ENCODE measurements at regions not wholly inside any gene's neighbourhood (a gene's known extent, or its start where the extent isn't known, plus 50 kb on each side); places are given as distances from the start of the nearest gene placed in this dataset.

- H3K9me3 ChIP-seq (ENCODE audit: insufficient read depth, low read length) = 0 out of 2 replicates have a peak, but pooled peaks cover 4% of the 10 kb centered on the region
- no peak overlapping the region for H3K9ac ChIP-seq (ENCODE audit: insufficient read length, low read depth)
Observed at GRCh38 chr13:47069133-47069532, 172.3 kb upstream of the HTR2A start.

GRCh38 chr13:47067306-47067705 lies 170.5 kb upstream of the HTR2A start:
- DNase-seq (ENCODE audit: low read depth, low spot score) = no peak
- Histone ChIP-seq H3K36me3 (ENCODE audit: insufficient read depth, insufficient read length, low read length) (no peaks in the 10 kb centered on the region), H3K4me1 (ENCODE audit: insufficient read depth, insufficient read length) (no peaks in the 10 kb centered on the region), H3K9ac (ENCODE audit: insufficient read length, low read depth) (no peak overlapping the region), H3K9me3 (ENCODE audit: insufficient read depth, low read length) (0 out of 2 replicates have a peak, but pooled peaks cover 8% of the 10 kb centered on the region), H3K4me3 (ENCODE audit: insufficient read length, low read depth) (no peak overlapping the region), H3K27me3 (ENCODE audit: insufficient read depth, insufficient read length) (no peaks in the 10 kb centered on the region)
- no peak for TF ChIP-seq YY1 (IDR thresholded peaks at IDR 0.05; ENCODE audit: insufficient read depth, insufficient read length)
- TF ChIP-seq ZNF274 (IDR thresholded peaks at IDR 0.05; ENCODE audit: low read depth, low read length) = no peak
- TF ChIP-seq SUZ12 (IDR thresholded peaks at IDR 0.05; ENCODE audit: extremely low read depth, insufficient read depth, insufficient read length) = no peak

More at GRCh38 chr13:47069133-47069532, 172.3 kb upstream of the HTR2A start:
- no peaks in the 10 kb centered on the region for H3K36me3 ChIP-seq (ENCODE audit: insufficient read depth, insufficient read length, low read length)
- no peak overlapping the region for H3K4me3 ChIP-seq (ENCODE audit: insufficient read length, low read depth)
- no peaks in the 10 kb centered on the region for H3K4me1 ChIP-seq (ENCODE audit: insufficient read depth, insufficient read length)
- no peaks in the 10 kb centered on the region for H3K27me3 ChIP-seq (ENCODE audit: insufficient read depth, insufficient read length)
- TF ChIP-seq YY1 (IDR thresholded peaks at IDR 0.05; ENCODE audit: insufficient read depth, insufficient read length) (no peak), ZNF274 (IDR thresholded peaks at IDR 0.05; ENCODE audit: low read depth, low read length) (no peak), SUZ12 (IDR thresholded peaks at IDR 0.05; ENCODE audit: extremely low read depth, insufficient read depth, insufficient read length) (no peak)
- DNase-seq (ENCODE audit: low read depth, low spot score) = no peak

GRCh38 chr13:47066226-47066625 lies 169.4 kb upstream of the HTR2A start:
- no peaks in the 10 kb centered on the region for H3K36me3 ChIP-seq (ENCODE audit: insufficient read depth, insufficient read length, low read length)
- no peak for TF ChIP-seq ZNF274 (IDR thresholded peaks at IDR 0.05; ENCODE audit: low read depth, low read length)
- no peak for TF ChIP-seq YY1 (IDR thresholded peaks at IDR 0.05; ENCODE audit: insufficient read depth, insufficient read length)
- no peak for TF ChIP-seq SUZ12 (IDR thresholded peaks at IDR 0.05; ENCODE audit: extremely low read depth, insufficient read depth, insufficient read length)

GRCh38 chr13:47064381-47064780 lies 167.5 kb upstream of the HTR2A start:
- H3K36me3 ChIP-seq (ENCODE audit: insufficient read depth, insufficient read length, low read length) = no peaks in the 10 kb centered on the region
- H3K4me1 ChIP-seq (ENCODE audit: insufficient read depth, insufficient read length) = no peaks in the 10 kb centered on the region
- H3K27me3 ChIP-seq (ENCODE audit: insufficient read depth, insufficient read length) = no peaks in the 10 kb centered on the region
- no peak for DNase-seq (ENCODE audit: low read depth, low spot score)
- TF ChIP-seq YY1 (IDR thresholded peaks at IDR 0.05; ENCODE audit: insufficient read depth, insufficient read length) (no peak), SUZ12 (IDR thresholded peaks at IDR 0.05; ENCODE audit: extremely low read depth, insufficient read depth, insufficient read length) (no peak), ZNF274 (IDR thresholded peaks at IDR 0.05; ENCODE audit: low read depth, low read length) (no peak)
- no peak overlapping the region for H3K4me3 ChIP-seq (ENCODE audit: insufficient read length, low read depth)
- no peak overlapping the region for H3K9ac ChIP-seq (ENCODE audit: insufficient read length, low read depth)
- H3K9me3 ChIP-seq (ENCODE audit: insufficient read depth, low read length) = peaks cover 8% of the 10 kb centered on the region; the same call in 1 of the 2 replicates

More at GRCh38 chr13:47066226-47066625, 169.4 kb upstream of the HTR2A start:
- Histone ChIP-seq H3K4me3 (ENCODE audit: insufficient read length, low read depth) (no peak overlapping the region), H3K4me1 (ENCODE audit: insufficient read depth, insufficient read length) (no peaks in the 10 kb centered on the region), H3K9me3 (ENCODE audit: insufficient read depth, low read length) (0 out of 2 replicates have a peak, but pooled peaks cover 8% of the 10 kb centered on the region), H3K9ac (ENCODE audit: insufficient read length, low read depth) (no peak overlapping the region), H3K27me3 (ENCODE audit: insufficient read depth, insufficient read length) (no peaks in the 10 kb centered on the region)
- DNase-seq (ENCODE audit: low read depth, low spot score) = no peak

GRCh38 chr13:47049276-47049989 lies 152.6 kb upstream of the HTR2A start:
- DNase-seq (ENCODE audit: low read depth, low spot score) = no peak
- no peak for TF ChIP-seq ZNF274 (IDR thresholded peaks at IDR 0.05; ENCODE audit: low read depth, low read length)
- TF ChIP-seq YY1 (IDR thresholded peaks at IDR 0.05; ENCODE audit: insufficient read depth, insufficient read length) = no peak
- TF ChIP-seq SUZ12 (IDR thresholded peaks at IDR 0.05; ENCODE audit: extremely low read depth, insufficient read depth, insufficient read length) = no peak
- H3K4me1 ChIP-seq (ENCODE audit: insufficient read depth, insufficient read length) = no peaks in the 10 kb centered on the region

GRCh38 chr13:47046706-47047105 lies 149.9 kb upstream of the HTR2A start:
- no peak for TF ChIP-seq YY1 (IDR thresholded peaks at IDR 0.05; ENCODE audit: insufficient read depth, insufficient read length)
- TF ChIP-seq ZNF274 (IDR thresholded peaks at IDR 0.05; ENCODE audit: low read depth, low read length) = no peak
- TF ChIP-seq SUZ12 (IDR thresholded peaks at IDR 0.05; ENCODE audit: extremely low read depth, insufficient read depth, insufficient read length) = no peak
- H3K4me1 ChIP-seq (ENCODE audit: insufficient read depth, insufficient read length) = no peaks in the 10 kb centered on the region
- H3K27me3 ChIP-seq (ENCODE audit: insufficient read depth, insufficient read length) = no peaks in the 10 kb centered on the region
- H3K9me3 ChIP-seq (ENCODE audit: insufficient read depth, low read length) = no peaks in the 10 kb centered on the region
- no peak overlapping the region for H3K4me3 ChIP-seq (ENCODE audit: insufficient read length, low read depth)
- H3K9ac ChIP-seq (ENCODE audit: insufficient read length, low read depth) = no peak overlapping the region
- no peaks in the 10 kb centered on the region for H3K36me3 ChIP-seq (ENCODE audit: insufficient read depth, insufficient read length, low read length)
- DNase-seq (ENCODE audit: low read depth, low spot score) = no peak

More at GRCh38 chr13:47049276-47049989, 152.6 kb upstream of the HTR2A start:
- H3K27me3 ChIP-seq (ENCODE audit: insufficient read depth, insufficient read length) = no peaks in the 10 kb centered on the region
- H3K36me3 ChIP-seq (ENCODE audit: insufficient read depth, insufficient read length, low read length) = no peaks in the 10 kb centered on the region
- no peak overlapping the region for H3K9ac ChIP-seq (ENCODE audit: insufficient read length, low read depth)
- H3K9me3 ChIP-seq (ENCODE audit: insufficient read depth, low read length) = no peaks in the 10 kb centered on the region
- H3K4me3 ChIP-seq (ENCODE audit: insufficient read length, low read depth) = no peak overlapping the region

GRCh38 chr13:47044842-47045241 lies 148.0 kb upstream of the HTR2A start:
- Histone ChIP-seq H3K4me3 (ENCODE audit: insufficient read length, low read depth) (no peak overlapping the region), H3K9me3 (ENCODE audit: insufficient read depth, low read length) (no peaks in the 10 kb centered on the region), H3K9ac (ENCODE audit: insufficient read length, low read depth) (no peak overlapping the region), H3K4me1 (ENCODE audit: insufficient read depth, insufficient read length) (no peaks in the 10 kb centered on the region), H3K27me3 (ENCODE audit: insufficient read depth, insufficient read length) (no peaks in the 10 kb centered on the region), H3K36me3 (ENCODE audit: insufficient read depth, insufficient read length, low read length) (no peaks in the 10 kb centered on the region)
- TF ChIP-seq SUZ12 (IDR thresholded peaks at IDR 0.05; ENCODE audit: extremely low read depth, insufficient read depth, insufficient read length) (no peak), YY1 (IDR thresholded peaks at IDR 0.05; ENCODE audit: insufficient read depth, insufficient read length) (no peak), ZNF274 (IDR thresholded peaks at IDR 0.05; ENCODE audit: low read depth, low read length) (no peak)
- DNase-seq (ENCODE audit: low read depth, low spot score) = no peak
